ENCODE measurements at regions not wholly inside any gene's neighbourhood (a gene's known extent, or its start where the extent isn't known, plus 50 kb on each side); places are given as distances from the start of the nearest gene placed in this dataset.

- peaks cover 6 to 10% of the 10 kb centered on the region in 2 experiments; a peak in 3 of 4 replicates for H3K4me1 Mint-ChIP-seq
- H3K56ac ChIP-seq (ENCODE audit: insufficient read length, low read depth, low read length): no peak overlapping the region
- no peak overlapping the region for H2BK120ac ChIP-seq (ENCODE audit: low read depth, low read length, poor library complexity, severe bottlenecking)
- H4K5ac ChIP-seq (ENCODE audit: insufficient read length, low read depth, low read length): no peak overlapping the region
- H2BK5ac ChIP-seq (ENCODE audit: insufficient read length, low read length): no peak overlapping the region
- no peaks in the 10 kb centered on the region for H3K27me3 Mint-ChIP-seq (ENCODE audit: low read depth)
- H2AFZ ChIP-seq (ENCODE audit: low read length): no peak overlapping the region
- no peaks in the 10 kb centered on the region for H3K79me2 ChIP-seq (ENCODE audit: insufficient read depth, low read length)
- no peak overlapping the region for H3K4me2 ChIP-seq (ENCODE audit: insufficient read depth, insufficient read length, low read length)
- H3K23ac ChIP-seq (ENCODE audit: insufficient read length, low read depth, low read length): no peak overlapping the region
- no peaks in the 10 kb centered on the region for H3K23me2 ChIP-seq (ENCODE audit: insufficient read length, low read depth, low read length, poor library complexity, severe bottlenecking)
- no peaks in the 10 kb centered on the region for H4K20me1 ChIP-seq (ENCODE audit: control insufficient read depth, insufficient read depth, insufficient read length)
- no peak overlapping the region for H2AK5ac ChIP-seq (ENCODE audit: insufficient read length, low read length)
- no peak overlapping the region for H2BK15ac ChIP-seq (ENCODE audit: low read depth, low read length)
- H3K36me3 Mint-ChIP-seq (ENCODE audit: insufficient read depth in 1 of 3, low read depth in 3 of 3): peaks cover 5 to 19% (median 5%) of the 10 kb centered on the region in 3 experiments; a peak in 6 of 7 replicates
- H3K27ac ChIP-seq (ENCODE audit: insufficient read length, low read depth, low read length): no peak overlapping the region
- H4K91ac ChIP-seq (ENCODE audit: insufficient read length, low read depth, low read length): no peak overlapping the region
- DNase-seq: no peak
- no peak overlapping the region for H4K8ac ChIP-seq (replicated peaks; ENCODE audit: insufficient read length, low read depth, low read length)
- no peak overlapping the region for H3K4me3 Mint-ChIP-seq
- H2BK12ac ChIP-seq (ENCODE audit: insufficient read length, low read depth, low read length): no peak overlapping the region
- peaks cover 9 to 14% of the 10 kb centered on the region in 2 experiments for H3K9me3 Mint-ChIP-seq
- no peak overlapping the region for H2BK20ac ChIP-seq (ENCODE audit: low read depth, low read length, poor library complexity, severe bottlenecking)
- no peak overlapping the region for H3K4ac ChIP-seq (ENCODE audit: low read depth, low read length)
- H3K4me1 ChIP-seq (ENCODE audit: insufficient read depth, low read length): no peaks in the 10 kb centered on the region
- H3K14ac ChIP-seq (ENCODE audit: insufficient read depth, low read length): no peak overlapping the region
- no peak overlapping the region for H3T11ph ChIP-seq (ENCODE audit: low read length)
- no peak for TF ChIP-seq CTCF (conservative IDR thresholded peaks at IDR 0.05)
- H3K9ac ChIP-seq (ENCODE audit: extremely low read depth, insufficient read length, low read length): no peak overlapping the region
- no peak overlapping the region for H3K27ac Mint-ChIP-seq
- no peak overlapping the region for H3K18ac ChIP-seq (ENCODE audit: insufficient read length, low read depth, low read length)
- no peaks in the 10 kb centered on the region for H3K79me1 ChIP-seq (ENCODE audit: insufficient read depth, low read depth, low read length, poor library complexity, severe bottlenecking)
- peaks cover 5% of the 10 kb centered on the region for H3K9me3 ChIP-seq (ENCODE audit: control insufficient read depth, low read depth, low read length)
- no CpG with 5 or more reads among the region's 11 CpGs for WGBS (ENCODE audit: extremely low coverage, insufficient read length, low lambda C conversion rate)
- H3K27me3 ChIP-seq (ENCODE audit: insufficient read depth, low read length): no peaks in the 10 kb centered on the region
Observed at GRCh38 chr2:8376603-8377410, 305.0 kb upstream of the ID2 start.

All from H9 (cell line).